ENCODE measurements at regions not wholly inside any gene's neighbourhood (a gene's known extent, or its start where the extent isn't known, plus 50 kb on each side); places are given as distances from the start of the nearest gene placed in this dataset.

GRCh38 chr6:120700001-120700400 is 634.3 kb downstream of the TBC1D32 start:
- H3K27ac ChIP-seq = no peak overlapping the region
- TF ChIP-seq ZFX (IDR thresholded peaks at IDR 0.05) (no peak), CTCF (conservative IDR thresholded peaks at IDR 0.05) (no peak)

- no peak overlapping the region for H3K27ac ChIP-seq
- no peak for TF ChIP-seq CTCF (conservative IDR thresholded peaks at IDR 0.05)
These were observed 647.8 kb downstream of the TBC1D32 start for GRCh38 chr6:120686492-120686891.

- H3K27ac ChIP-seq = no peak overlapping the region
- TF ChIP-seq CTCF (conservative IDR thresholded peaks at IDR 0.05) = no peak
- TF ChIP-seq ZFX (IDR thresholded peaks at IDR 0.05) = no peak
These were observed 652.1 kb downstream of the TBC1D32 start for GRCh38 chr6:120682145-120682544.

- TF ChIP-seq CTCF (conservative IDR thresholded peaks at IDR 0.05) (no peak), ZFX (IDR thresholded peaks at IDR 0.05) (no peak)
- no peak overlapping the region for H3K27ac ChIP-seq
These were observed 653.1 kb downstream of the TBC1D32 start for GRCh38 chr6:120681204-120681603.

- TF ChIP-seq CTCF (conservative IDR thresholded peaks at IDR 0.05) = no peak
- TF ChIP-seq ZFX (IDR thresholded peaks at IDR 0.05) = no peak
- no peak overlapping the region for H3K27ac ChIP-seq
These were observed 658.4 kb downstream of the TBC1D32 start for GRCh38 chr6:120675886-120676285.

GRCh38 chr6:120671519-120671918 is 662.8 kb downstream of the TBC1D32 start:
- TF ChIP-seq ZFX (IDR thresholded peaks at IDR 0.05) (no peak), CTCF (conservative IDR thresholded peaks at IDR 0.05) (0 out of 2 replicates have a peak, but pooled peaks have one; percentile 10)
- no peak overlapping the region for H3K27ac ChIP-seq

GRCh38 chr6:120652506-120652905 is 681.8 kb downstream of the TBC1D32 start:
- TF ChIP-seq CTCF (conservative IDR thresholded peaks at IDR 0.05) (no peak), ZFX (IDR thresholded peaks at IDR 0.05) (no peak)

More at GRCh38 chr6:120652506-120652905, 681.8 kb downstream of the TBC1D32 start:
- H3K27ac ChIP-seq = no peak overlapping the region

All from C4-2B (cell line).